ENCODE measurements at regions not wholly inside any gene's neighbourhood (a gene's known extent, or its start where the extent isn't known, plus 50 kb on each side); places are given as distances from the start of the nearest gene placed in this dataset.

DNA sequence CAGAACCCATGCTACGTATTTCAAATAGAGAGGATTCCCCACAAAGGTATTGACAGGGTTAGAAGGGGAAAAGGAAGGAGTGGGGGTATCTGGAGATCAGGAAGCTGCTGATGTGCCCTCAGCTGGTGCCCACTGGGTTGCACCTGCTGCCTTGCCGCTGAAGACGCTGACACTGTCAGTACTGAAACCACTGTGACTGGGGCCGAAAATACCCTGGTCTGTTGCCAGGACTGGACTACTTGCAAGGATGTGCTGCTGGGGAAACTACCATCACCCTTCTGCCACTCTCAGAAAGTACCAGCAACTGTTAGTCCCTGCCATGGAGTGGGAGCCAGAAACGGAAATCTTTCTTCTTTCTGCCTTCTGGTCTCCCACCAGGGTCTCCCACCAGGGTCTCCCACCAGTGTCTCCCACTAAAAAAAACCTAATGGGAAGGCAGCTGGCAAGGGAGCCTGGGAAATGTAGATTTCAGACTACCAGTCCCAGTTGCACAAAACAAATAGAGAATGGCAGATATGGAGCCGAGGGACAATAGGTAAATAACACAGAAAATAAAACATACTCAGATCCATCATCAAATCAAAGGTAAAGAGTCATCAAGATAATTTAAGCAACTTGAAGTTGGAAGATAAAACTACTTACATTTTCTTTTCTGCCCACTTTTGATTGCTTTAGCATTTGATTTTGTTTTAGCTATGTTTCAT is 204.8 kb downstream of the TPBG start:
- TF ChIP-seq CTCF (IDR thresholded peaks at IDR 0.05), result no peak

DNA sequence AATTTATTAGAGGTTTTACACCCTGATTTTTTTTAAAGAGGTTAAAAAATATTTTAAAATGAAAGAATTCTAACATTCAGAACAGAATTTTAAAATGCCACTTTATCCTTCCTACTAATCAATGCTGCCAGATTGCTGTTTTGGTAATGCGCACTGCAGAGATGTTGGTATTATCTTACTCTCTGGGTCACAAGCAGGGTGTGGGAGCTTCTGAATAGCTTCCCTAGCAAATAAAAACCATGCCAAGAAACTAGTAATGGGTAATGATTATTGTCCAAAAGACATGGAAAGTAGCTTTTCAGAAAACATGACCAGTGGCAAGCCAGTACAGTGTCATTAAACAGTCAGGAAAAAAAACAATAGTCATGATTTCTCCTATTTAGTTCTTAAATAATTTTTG is 205.4 kb downstream of the TPBG start:
- intact Hi-C loops (cut with DNase I), result no loop called here
- Histone ChIP-seq H3K27ac (no peak overlapping the region), H3K9me3 (no peaks in the 10 kb centered on the region), H3K27me3 (no peaks in the 10 kb centered on the region), H3K4me1 (no peaks in the 10 kb centered on the region), H3K36me3 (no peaks in the 10 kb centered on the region), H3K4me3 (no peak overlapping the region)
- TF ChIP-seq CTCF (IDR thresholded peaks at IDR 0.05), result no peak
- WGBS, 2 donors, result 78 to 93% methylated on average over 1 of the region's 1 CpG
- DNase-seq (no peak), ATAC-seq (no peak)

More for the DNA sequence above, 204.8 kb downstream of the TPBG start:
- intact Hi-C loops (cut with DNase I), result no loop called here
- H3K27me3 ChIP-seq, result no peaks in the 10 kb centered on the region
- ATAC-seq, result no peak
- no peak overlapping the region for H3K27ac ChIP-seq
- H3K4me3 ChIP-seq, result no peak overlapping the region
- H3K36me3 ChIP-seq, result no peaks in the 10 kb centered on the region
- no peaks in the 10 kb centered on the region for H3K4me1 ChIP-seq
- WGBS, 2 donors, result 66 to 72% methylated on average over 6 of the region's 6 CpGs
- no peak for DNase-seq
- no peaks in the 10 kb centered on the region for H3K9me3 ChIP-seq

- Histone ChIP-seq H3K27me3 (no peaks in the 10 kb centered on the region), H3K4me3 (no peak overlapping the region), H3K36me3 (no peaks in the 10 kb centered on the region), H3K4me1 (no peaks in the 10 kb centered on the region), H3K9me3 (peaks cover 0 to 6% (median 0%) of the 10 kb centered on the region in 11 donors), H3K27ac (no peak overlapping the region)
- 59 to 60% methylated on average over 3 of the region's 3 CpGs for WGBS, 2 donors
- no peak for TF ChIP-seq CTCF (IDR thresholded peaks at IDR 0.05)
- intact Hi-C loops (cut with DNase I), result no loop called here
- ATAC-seq (no peak), DNase-seq (no peak)
These were observed 206.5 kb downstream of the TPBG start for GRCh38 chr6:82570083-82570482.

DNA sequence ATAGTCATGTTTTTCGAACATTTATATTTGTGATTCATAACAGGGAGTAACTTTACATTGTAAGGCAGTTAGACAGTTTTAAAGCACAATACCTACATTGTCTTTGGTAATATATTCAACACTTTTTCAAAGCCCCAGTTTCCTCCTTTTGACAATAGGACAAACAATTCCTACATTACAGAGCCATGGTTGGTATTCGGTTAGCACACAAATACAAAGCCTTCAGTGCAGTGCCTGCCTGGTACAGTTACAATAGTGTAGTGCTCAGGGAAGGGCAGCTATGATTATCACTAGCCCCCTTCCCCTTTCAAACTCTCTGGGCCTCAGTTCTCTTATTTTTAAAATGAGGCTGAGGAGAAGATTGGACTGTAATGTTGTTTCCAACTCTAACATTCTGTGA is 207.8 kb downstream of the TPBG start:
- H3K4me3 ChIP-seq, result no peak overlapping the region
- intact Hi-C loops (cut with DNase I), result no loop called here
- no peak for DNase-seq
- WGBS, 2 donors, result 71 to 88% methylated on average over 2 of the region's 2 CpGs
- no peaks in the 10 kb centered on the region for H3K4me1 ChIP-seq
- peaks cover 0 to 20% (median 6%) of the 10 kb centered on the region in 11 donors for H3K9me3 ChIP-seq
- H3K27ac ChIP-seq, result no peak overlapping the region
- ATAC-seq, result no peak
- TF ChIP-seq CTCF (IDR thresholded peaks at IDR 0.05), result no peak
- no peaks in the 10 kb centered on the region for H3K27me3 ChIP-seq
- H3K36me3 ChIP-seq, result no peaks in the 10 kb centered on the region

All from heart right ventricle (tissue), 16 donors.